B cell (primary cell): ENCODE measurements at regions not wholly inside any gene's neighbourhood (a gene's known extent, or its start where the extent isn't known, plus 50 kb on each side); places are given as distances from the start of the nearest gene placed in this dataset.

Experiments used
- ATAC-seq: fragments of 200-7000 bp; cut with Tn5 transposase; one replicate; pipeline ENCODE4 v1.10.0; 2021; ENCODE audit warnings: low read depth, mild to moderate bottlenecking, moderate number of reproducible peaks, moderate library complexity
- CTCF ChIA-PET: fragments of 350-600 bp; sonication (Branson Sonifier 250); formaldehyde crosslinking; loops from one replicate; lab custom pipeline; 2021; ENCODE audit warnings: antibody characterized with exemption, inconsistent platforms; lab: Charles Lee
- POLR2A ChIA-PET: fragments of 350-600 bp; sonication (Branson Sonifier 250); formaldehyde crosslinking; loops from one replicate; lab custom pipeline; 2021; ENCODE audit warnings: antibody characterized with exemption; lab: Charles Lee
- DNase-seq: peaks from one replicate; pipeline ENCODE4 v3.0.0; 2013
- H2AFZ ChIP-seq: 2 replicates; pipeline ENCODE4 v1.6.1; 2012; ENCODE audit warnings: mild to moderate bottlenecking, low read depth, low read length; ENCODE audit not compliant: insufficient read depth, poor library complexity, severe bottlenecking
- H3K27ac ChIP-seq, 2 donors: 1 replicate in 1 of 2; 2 replicates in 1 of 2; pipeline ENCODE4 v1.5.1; 2012 to 2013; ENCODE audit warnings: low read length in 2 of 2, mild to moderate bottlenecking in 2 of 2, moderate library complexity in 1 of 2
- H3K27me3 ChIP-seq, 4 experiments: fragments of 200-600 bp in 1 of 4; sonication (generic) in 1 of 4; replicated peaks in 1 of 4; 1 replicate in 2 of 4; 2 replicates in 2 of 4; pipeline versions ENCODE4 v1.6.1 to v1.7.0; 2013 to 2016; ENCODE audit warnings: low read length in 3 of 4, mild to moderate bottlenecking in 2 of 4, mixed read lengths in 1 of 4, moderate library complexity in 1 of 4; ENCODE audit not compliant: insufficient read depth in 4 of 4, control insufficient read depth in 3 of 4; ENCODE audit errors: control extremely low read depth in 1 of 4
- H3K36me3 ChIP-seq, 2 experiments: replicated peaks in 1 of 2; 1 replicate in 1 of 2; 2 replicates in 1 of 2; pipeline versions ENCODE4 v1.6.1 to v1.7.1; 2013; ENCODE audit warnings: low read length in 1 of 2; ENCODE audit not compliant: insufficient read depth in 2 of 2, control insufficient read depth in 1 of 2; ENCODE audit errors: control extremely low read depth in 1 of 2, extremely low read depth in 1 of 2
- H3K4me1 ChIP-seq, 2 donors: fragments of 200-600 bp in 1 of 2; sonication (generic) in 1 of 2; 1 replicate in 1 of 2; 2 replicates in 1 of 2; pipeline versions ENCODE4 v1.5.1 to v1.6.1; 2013 to 2017; ENCODE audit warnings: low read length in 2 of 2; ENCODE audit not compliant: control insufficient read depth in 2 of 2, insufficient read depth in 2 of 2
- H3K4me2 ChIP-seq: replicated peaks from 2 replicates; pipeline ENCODE3; 2012; ENCODE audit warnings: mild to moderate bottlenecking, low read depth, low read length; ENCODE audit not compliant: poor library complexity, severe bottlenecking
- H3K4me3 ChIP-seq, 5 experiments: fragments of 200-600 bp in 1 of 5; sonication (generic) in 1 of 5; 1 replicate in 3 of 5; 2 replicates in 2 of 5; pipeline versions ENCODE4 v1.5.1 to v1.7.0; 2011 to 2016; ENCODE audit warnings: low read length in 4 of 5, mild to moderate bottlenecking in 4 of 5, low read depth in 2 of 5, control low read depth in 1 of 5, moderate library complexity in 1 of 5; ENCODE audit not compliant: insufficient read depth in 1 of 5; ENCODE audit errors: control extremely low read depth in 1 of 5, extremely low read depth in 1 of 5
- H3K79me2 ChIP-seq: fragments of 200-600 bp; sonication (generic); one replicate; pipeline ENCODE4 v1.6.0; 2016; ENCODE audit warnings: low read length; ENCODE audit not compliant: control insufficient read depth, insufficient read depth
- H3K9ac ChIP-seq: fragments of 200-600 bp; sonication (generic); 2 replicates; pipeline ENCODE4 v1.6.1; 2017; ENCODE audit warnings: mild to moderate bottlenecking, low read length, moderate library complexity
- H3K9me3 ChIP-seq, 3 donors: one replicate each; pipeline versions ENCODE4 v1.6.1 to v1.7.1; 2013; ENCODE audit warnings: low read length in 2 of 3; ENCODE audit not compliant: control insufficient read depth in 2 of 3, insufficient read depth in 1 of 3; ENCODE audit errors: control extremely low read depth in 1 of 3
- H4K20me1 ChIP-seq: 2 replicates; pipeline ENCODE4 v1.6.0; 2012; ENCODE audit warnings: mild to moderate bottlenecking, low read length; ENCODE audit not compliant: insufficient read depth, control insufficient read depth, poor library complexity, severe bottlenecking
- H3K27ac Mint-ChIP-seq: one replicate; pipeline ENCODE4 v1.8.0; 2021; ENCODE audit warnings: mixed read lengths
- H3K27me3 Mint-ChIP-seq: one replicate; pipeline ENCODE4 v1.8.0; 2021; ENCODE audit warnings: mixed read lengths
- H3K4me1 Mint-ChIP-seq: one replicate; pipeline ENCODE4 v1.8.0; 2021; ENCODE audit warnings: mixed read lengths
- H3K4me3 Mint-ChIP-seq: one replicate; pipeline ENCODE4 v1.8.0; 2021; ENCODE audit warnings: mixed read lengths
- H3K9me3 Mint-ChIP-seq: one replicate; pipeline ENCODE4 v1.8.0; 2022; ENCODE audit warnings: mixed read lengths; ENCODE audit not compliant: insufficient read depth
- CTCF ChIP-seq: fragments of 200-600 bp; IDR thresholded peaks from one replicate; pipeline ENCODE4 v1.8.0; 2022; ENCODE audit warnings: antibody characterized with exemption, mild to moderate bottlenecking
- EZH2 ChIP-seq: IDR thresholded peaks from 2 replicates; pipeline ENCODE4 v1.6.1; 2012; ENCODE audit warnings: borderline replicate concordance, low read depth, mild to moderate bottlenecking, moderate library complexity, low read length; ENCODE audit not compliant: insufficient read depth, poor library complexity, severe bottlenecking
- WGBS: methylation state at CpG from one replicate; pipeline ENCODE4 v1.1.5; 2013; ENCODE audit warnings: missing lambda C conversion rate; ENCODE audit not compliant: insufficient coverage; 5-methylcytosine and 5-hydroxymethylcytosine counted together
- intact Hi-C: fragments of 100-400 bp; cut with micrococcal nuclease; formaldehyde crosslinking; loops from one replicate; pipeline ENCODE4 v1.10.0; 2022

DNA sequence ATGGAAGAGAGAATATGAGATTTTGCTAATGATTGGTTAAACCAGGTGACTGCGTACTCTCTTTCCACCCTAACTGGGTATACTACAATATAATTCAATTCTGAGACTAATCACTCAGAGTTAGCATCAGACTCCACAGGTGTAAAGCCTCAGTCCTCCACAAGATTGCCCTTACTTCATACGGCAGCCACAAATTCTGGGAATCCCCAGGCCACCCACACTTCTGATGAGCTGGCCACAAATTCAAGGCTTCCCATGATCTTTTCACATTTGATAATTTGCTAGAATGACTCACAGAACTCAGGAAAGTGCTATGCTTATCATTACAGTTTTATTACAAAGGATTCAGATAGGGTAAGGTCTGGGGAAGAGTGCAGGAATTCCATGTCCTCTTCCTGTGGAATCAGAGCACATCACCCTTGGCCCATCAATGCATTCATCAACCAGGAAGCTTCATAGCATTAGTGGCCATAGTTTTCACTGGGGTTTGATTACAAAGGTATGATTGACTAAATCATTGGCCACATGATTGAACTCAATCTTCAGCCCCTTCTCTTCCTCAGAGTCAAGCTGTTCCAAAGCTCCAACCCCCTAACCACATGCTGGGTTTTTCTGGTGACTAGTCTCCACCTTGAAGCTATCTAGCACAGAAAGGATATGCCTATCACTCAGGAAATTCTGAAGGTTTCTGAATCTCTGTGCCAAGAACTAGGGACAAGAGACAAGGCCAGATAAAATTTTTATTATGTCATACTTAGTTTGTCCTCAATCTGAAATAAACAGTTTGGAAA, 131.7 kb downstream of the HHIPL2 start:
- TF ChIP-seq EZH2, result no peak
- no peak for TF ChIP-seq CTCF
- H3K9ac ChIP-seq, result no peak overlapping the region

DNA sequence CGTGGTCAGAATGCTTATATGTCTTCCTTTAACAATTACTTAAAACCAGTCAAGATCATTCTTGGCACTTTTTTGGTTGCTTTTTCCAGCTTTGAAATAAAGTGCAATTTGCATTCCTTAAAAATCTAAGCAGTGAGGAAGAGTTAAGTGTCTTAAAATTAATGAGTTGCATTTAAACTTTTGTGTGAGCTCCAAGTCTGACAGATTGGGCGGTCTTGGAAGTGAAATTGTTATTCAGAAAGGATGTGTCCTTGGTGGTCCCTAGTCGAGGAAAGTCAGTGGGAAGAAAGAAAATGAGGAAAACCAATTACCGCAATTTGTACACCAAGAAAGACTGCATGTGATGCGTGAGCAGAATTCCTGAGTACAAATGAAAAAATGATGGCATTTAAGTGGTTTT, 132.5 kb downstream of the HHIPL2 start:
- Histone ChIP-seq H3K79me2 (no peaks in the 10 kb centered on the region), H3K27ac (no peak overlapping the region), H3K9me3 (no peaks in the 10 kb centered on the region), H3K36me3 (no peaks in the 10 kb centered on the region), H3K27me3 (no peaks in the 10 kb centered on the region), H3K4me1 (peaks cover 5 to 6% of the 10 kb centered on the region in 2 donors), H3K4me2 (no peak overlapping the region), H4K20me1 (no peaks in the 10 kb centered on the region), H3K4me3 (no peak overlapping the region), H3K9ac (no peak overlapping the region), H2AFZ (no peak overlapping the region)
- ChIA-PET POLR2A (interaction anchor here (0.6 kb wide), 1 partner anchor 14 kb away, joined by 5 read pairs; no protein-coding TSS in a partner anchor), CTCF (no interaction called here)
- 95% methylated on average over 2 of the region's 5 CpGs for WGBS
- Mint-ChIP-seq H3K9me3 (no peaks in the 10 kb centered on the region), H3K4me1 (peaks cover 5% of the 10 kb centered on the region), H3K27ac (no peak overlapping the region), H3K27me3 (peaks cover 8% of the 10 kb centered on the region), H3K4me3 (no peak overlapping the region)
- intact Hi-C loops, result no loop called here
- DNase-seq (no peak), ATAC-seq (no peak)
- TF ChIP-seq EZH2 (no peak), CTCF (no peak)

More for the DNA sequence above, 131.7 kb downstream of the HHIPL2 start:
- Histone ChIP-seq H3K4me1 (peaks cover 8 to 14% of the 10 kb centered on the region in 2 donors), H3K4me3 (no peak overlapping the region), H3K27ac (no peak overlapping the region), H4K20me1 (no peaks in the 10 kb centered on the region), H3K79me2 (no peaks in the 10 kb centered on the region), H3K9me3 (no peaks in the 10 kb centered on the region), H2AFZ (no peak overlapping the region), H3K27me3 (no peaks in the 10 kb centered on the region), H3K4me2 (no peak overlapping the region), H3K36me3 (no peaks in the 10 kb centered on the region)
- ChIA-PET CTCF (no interaction called here), POLR2A (interaction anchor here (0.6 kb wide), 1 partner anchor 15 kb away, joined by 5 read pairs; no protein-coding TSS in a partner anchor)
- Mint-ChIP-seq H3K27me3 (peaks cover 8% of the 10 kb centered on the region), H3K27ac (no peak overlapping the region), H3K4me1 (peaks cover 12% of the 10 kb centered on the region), H3K4me3 (no peak overlapping the region), H3K9me3 (no peaks in the 10 kb centered on the region)
- intact Hi-C loops, result no loop called here
- no peak for DNase-seq
- 90% methylated on average over 1 of the region's 2 CpGs for WGBS
- no peak for ATAC-seq
